MG63 (cell line): ENCODE measurements at regions not wholly inside any gene's neighbourhood (a gene's known extent, or its start where the extent isn't known, plus 50 kb on each side); places are given as distances from the start of the nearest gene placed in this dataset.
"Not testable (repeated sequence)": the region's sequence is repeated elsewhere in the genome, so short reads cannot be mapped to it uniquely, and the experiment has no call there.

Source experiments
- DNase-seq: peaks from one replicate; pipeline ENCODE4 v3.0.0-alpha.2; 2020
- H3K27me3 ChIP-seq: fragments of 250-450 bp; sonication (Bioruptor Pico); 2 replicates; pipeline ENCODE4 v1.5.1; 2020; ENCODE audit warnings: mild to moderate bottlenecking, moderate library complexity
- H3K36me3 ChIP-seq: fragments of 250-450 bp; sonication (Bioruptor Pico); 2 replicates; pipeline ENCODE4 v1.5.1; 2020; ENCODE audit warnings: mild to moderate bottlenecking, moderate library complexity
- H3K4me3 ChIP-seq: fragments of 250-450 bp; sonication (Bioruptor Pico); 2 replicates; pipeline ENCODE4 v1.5.1; 2020; ENCODE audit warnings: mild to moderate bottlenecking, moderate library complexity
- H3K9me3 ChIP-seq: fragments of 250-450 bp; sonication (Bioruptor Pico); 2 replicates; pipeline ENCODE4 v1.5.1; 2020; ENCODE audit warnings: mild to moderate bottlenecking, moderate library complexity

- Histone ChIP-seq H3K36me3 (no peaks in the 10 kb centered on the region), H3K27me3 (no peaks in the 10 kb centered on the region), H3K4me3 (no peak overlapping the region), H3K9me3 (no peaks in the 10 kb centered on the region)
- DNase-seq: no peak
Measured at GRCh38 chr12:60666895-60667294, 1071.1 kb downstream of the SLC16A7 start.

- no peak overlapping the region for H3K4me3 ChIP-seq
- DNase-seq: no peak
- H3K27me3 ChIP-seq: no peaks in the 10 kb centered on the region
- H3K9me3 ChIP-seq: no peaks in the 10 kb centered on the region
- H3K36me3 ChIP-seq: no peaks in the 10 kb centered on the region
Measured at GRCh38 chr12:60672949-60673348, 1077.1 kb downstream of the SLC16A7 start.

GRCh38 chr12:60684988-60685655, 1089.3 kb downstream of the SLC16A7 start:
- no peak overlapping the region for H3K4me3 ChIP-seq
- DNase-seq: no peak
- H3K27me3 ChIP-seq: no peaks in the 10 kb centered on the region
- H3K9me3 ChIP-seq: no peaks in the 10 kb centered on the region
- H3K36me3 ChIP-seq: no peaks in the 10 kb centered on the region

- DNase-seq: no peak
- no peak overlapping the region for H3K4me3 ChIP-seq
- no peaks in the 10 kb centered on the region for H3K27me3 ChIP-seq
- H3K9me3 ChIP-seq: no peaks in the 10 kb centered on the region; the same call in 1 of the 2 replicates
- no peaks in the 10 kb centered on the region for H3K36me3 ChIP-seq
Measured at GRCh38 chr12:60689137-60689536, 1093.3 kb downstream of the SLC16A7 start.

GRCh38 chr12:60693019-60693626, 1097.3 kb downstream of the SLC16A7 start:
- Histone ChIP-seq H3K9me3 (no peaks in the 10 kb centered on the region; the same call in 1 of the 2 replicates), H3K36me3 (no peaks in the 10 kb centered on the region), H3K27me3 (no peaks in the 10 kb centered on the region), H3K4me3 (no peak overlapping the region)
- DNase-seq: peak; percentile 14

- no peak overlapping the region for H3K4me3 ChIP-seq
- H3K27me3 ChIP-seq: no peaks in the 10 kb centered on the region
- peak; percentile 35 for DNase-seq
- no peaks in the 10 kb centered on the region for H3K9me3 ChIP-seq
- H3K36me3 ChIP-seq: no peaks in the 10 kb centered on the region
Measured at GRCh38 chr12:60704171-60704914, 1108.5 kb downstream of the SLC16A7 start.

- H3K9me3 ChIP-seq: no peaks in the 10 kb centered on the region
- no peak for DNase-seq
- no peaks in the 10 kb centered on the region for H3K36me3 ChIP-seq
- H3K27me3 ChIP-seq: no peaks in the 10 kb centered on the region
- H3K4me3 ChIP-seq: no peak overlapping the region
Measured at GRCh38 chr12:60710246-60710645, 1114.4 kb downstream of the SLC16A7 start.

- Histone ChIP-seq H3K9me3 (no peaks in the 10 kb centered on the region), H3K4me3 (no peak overlapping the region), H3K36me3 (no peaks in the 10 kb centered on the region), H3K27me3 (no peaks in the 10 kb centered on the region)
- DNase-seq: no peak
Measured at GRCh38 chr12:60714141-60714900, 1118.5 kb downstream of the SLC16A7 start.

- Histone ChIP-seq H3K4me3 (no peak overlapping the region), H3K36me3 (no peaks in the 10 kb centered on the region), H3K9me3 (no peaks in the 10 kb centered on the region), H3K27me3 (no peaks in the 10 kb centered on the region)
- DNase-seq: no peak
Measured at GRCh38 chr12:60724475-60724874, 1128.6 kb downstream of the SLC16A7 start.

- H3K36me3 ChIP-seq: no peaks in the 10 kb centered on the region
- DNase-seq: no peak
Measured at GRCh38 chr12:60724984-60725383, 1129.2 kb downstream of the SLC16A7 start.

GRCh38 chr12:60752589-60752988, 1156.8 kb downstream of the SLC16A7 start:
- Histone ChIP-seq H3K27me3 (no peaks in the 10 kb centered on the region), H3K36me3 (no peaks in the 10 kb centered on the region), H3K4me3 (no peak overlapping the region), H3K9me3 (no peaks in the 10 kb centered on the region)
- DNase-seq: no peak

More at GRCh38 chr12:60724984-60725383, 1129.2 kb downstream of the SLC16A7 start:
- Histone ChIP-seq H3K9me3 (no peaks in the 10 kb centered on the region), H3K27me3 (no peaks in the 10 kb centered on the region), H3K4me3 (no peak overlapping the region)

- H3K27me3 ChIP-seq: no peaks in the 10 kb centered on the region
- H3K4me3 ChIP-seq: no peak overlapping the region
- no peaks in the 10 kb centered on the region for H3K9me3 ChIP-seq
- no peak for DNase-seq
- H3K36me3 ChIP-seq: no peaks in the 10 kb centered on the region
Measured at GRCh38 chr12:60758224-60758623, 1162.4 kb downstream of the SLC16A7 start.

- DNase-seq: no peak
- Histone ChIP-seq H3K36me3 (no peaks in the 10 kb centered on the region), H3K9me3 (no peaks in the 10 kb centered on the region), H3K4me3 (no peak overlapping the region), H3K27me3 (no peaks in the 10 kb centered on the region)
Measured at GRCh38 chr12:60760965-60761364, 1165.1 kb downstream of the SLC16A7 start.

GRCh38 chr12:60801166-60801565, 1205.3 kb downstream of the SLC16A7 start:
- H3K4me3 ChIP-seq, H3K27me3 ChIP-seq, DNase-seq, H3K9me3 ChIP-seq, H3K36me3 ChIP-seq: not testable (repeated sequence)

GRCh38 chr12:60803147-60803546, 1207.3 kb downstream of the SLC16A7 start:
- Histone ChIP-seq H3K9me3 (no peaks in the 10 kb centered on the region), H3K4me3 (no peak overlapping the region), H3K27me3 (no peaks in the 10 kb centered on the region), H3K36me3 (no peaks in the 10 kb centered on the region)
- DNase-seq: no peak

- Histone ChIP-seq H3K36me3 (no peaks in the 10 kb centered on the region), H3K4me3 (no peak overlapping the region), H3K9me3 (no peaks in the 10 kb centered on the region), H3K27me3 (no peaks in the 10 kb centered on the region)
- DNase-seq: no peak
Measured at GRCh38 chr12:60805364-60805763, 1209.5 kb downstream of the SLC16A7 start.

GRCh38 chr12:60819794-60820193, 1224.0 kb downstream of the SLC16A7 start:
- peaks cover 3% of the 10 kb centered on the region for H3K9me3 ChIP-seq
- H3K27me3 ChIP-seq: no peaks in the 10 kb centered on the region
- no peaks in the 10 kb centered on the region for H3K36me3 ChIP-seq
- H3K4me3 ChIP-seq: no peak overlapping the region
- DNase-seq: no peak
